Thymus (tissue), 11 donors: ENCODE measurements at regions not wholly inside any gene's neighbourhood (a gene's known extent, or its start where the extent isn't known, plus 50 kb on each side); places are given as distances from the start of the nearest gene placed in this dataset.
"Not testable (repeated sequence)": the region's sequence is repeated elsewhere in the genome, so short reads cannot be mapped to it uniquely, and the experiment has no call there.

Experiments used
- DNase-seq, 9 donors: peaks; one replicate each; pipeline ENCODE4 v3.0.0-alpha.2; 2013; ENCODE audit warnings: low spot score in 9 of 9, low read depth in 6 of 9, missing footprints in 1 of 9
- H3K27ac ChIP-seq, 2 donors: one replicate each; pipeline ENCODE4 v1.5.1; 2013; ENCODE audit warnings: control low read depth in 1 of 2, low read depth in 1 of 2, low read length in 1 of 2, mild to moderate bottlenecking in 1 of 2, moderate library complexity in 1 of 2
- H3K27me3 ChIP-seq, 2 donors: one replicate each; pipeline ENCODE4 v1.5.1; 2013; ENCODE audit warnings: low read length in 1 of 2; ENCODE audit not compliant: control insufficient read depth in 2 of 2, insufficient read depth in 1 of 2
- H3K36me3 ChIP-seq, 2 donors: one replicate each; pipeline ENCODE4 v1.5.1; 2013; ENCODE audit warnings: low read length in 1 of 2, mild to moderate bottlenecking in 1 of 2, moderate library complexity in 1 of 2; ENCODE audit not compliant: control insufficient read depth in 2 of 2, insufficient read depth in 2 of 2
- H3K4me1 ChIP-seq, 2 donors: one replicate each; pipeline ENCODE4 v1.5.1; 2013; ENCODE audit warnings: low read length in 2 of 2; ENCODE audit not compliant: control insufficient read depth in 2 of 2, insufficient read depth in 2 of 2
- H3K4me3 ChIP-seq, 2 donors: one replicate each; pipeline ENCODE4 v1.5.1; 2013; ENCODE audit warnings: low read length in 2 of 2, control low read depth in 1 of 2, mild to moderate bottlenecking in 1 of 2
- H3K9me3 ChIP-seq, 2 donors: one replicate each; pipeline ENCODE4 v1.5.1; 2013; ENCODE audit warnings: low read length in 1 of 2, mild to moderate bottlenecking in 1 of 2; ENCODE audit not compliant: control insufficient read depth in 2 of 2, insufficient read depth in 1 of 2
- WGBS: extraction: QIAGEN DNeasy Blood & Tissue Kit; methylation state at CpG from one replicate; pipeline ENCODE4 v1.1.7; 2013; 5-methylcytosine and 5-hydroxymethylcytosine counted together
- donor health status: healthy.

DNA sequence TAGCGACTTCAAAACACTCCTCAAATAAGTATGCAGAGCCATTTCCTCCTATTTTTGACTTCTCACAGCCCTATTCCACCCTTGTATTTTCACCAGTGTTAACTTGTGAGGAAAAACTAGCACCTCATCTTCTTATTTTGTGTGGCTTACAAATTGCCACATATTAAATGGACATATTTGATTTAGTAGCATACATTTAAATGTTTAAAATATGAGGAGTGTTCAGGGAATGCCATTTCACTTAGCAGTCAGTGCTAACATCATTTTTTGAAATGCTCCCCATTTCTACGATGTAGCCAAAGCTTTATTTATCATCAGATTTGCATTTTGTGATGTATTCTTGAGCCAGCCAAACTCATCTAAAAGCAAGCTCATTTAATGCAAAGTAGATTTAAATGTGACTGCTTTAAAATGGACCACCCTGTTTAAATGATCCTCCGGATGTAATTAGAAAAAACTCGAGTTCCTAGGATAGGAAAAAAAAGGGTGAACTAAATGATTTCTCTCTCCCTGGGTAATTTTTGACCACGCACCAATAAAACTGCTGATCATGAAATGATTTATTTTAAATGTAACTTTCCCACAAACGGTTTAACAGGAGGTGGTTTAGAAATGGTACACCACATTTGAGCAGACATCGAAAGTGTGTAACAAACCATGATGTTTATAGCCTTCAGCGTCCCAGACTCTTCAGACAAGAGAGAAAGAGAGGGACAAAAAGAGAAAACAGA, 172.6 kb downstream of the CD83 start:
- Histone ChIP-seq H3K36me3 (no peaks in the 10 kb centered on the region), H3K27me3 (no peaks in the 10 kb centered on the region), H3K9me3 (no peaks in the 10 kb centered on the region), H3K4me3 (no peak overlapping the region), H3K4me1 (peaks cover 6 to 8% of the 10 kb centered on the region in 2 donors), H3K27ac (no peak overlapping the region)
- DNase-seq: peak in 1 of 9 donors; percentile 53
- 11% methylated on average over 8 of the region's 8 CpGs for WGBS

DNA sequence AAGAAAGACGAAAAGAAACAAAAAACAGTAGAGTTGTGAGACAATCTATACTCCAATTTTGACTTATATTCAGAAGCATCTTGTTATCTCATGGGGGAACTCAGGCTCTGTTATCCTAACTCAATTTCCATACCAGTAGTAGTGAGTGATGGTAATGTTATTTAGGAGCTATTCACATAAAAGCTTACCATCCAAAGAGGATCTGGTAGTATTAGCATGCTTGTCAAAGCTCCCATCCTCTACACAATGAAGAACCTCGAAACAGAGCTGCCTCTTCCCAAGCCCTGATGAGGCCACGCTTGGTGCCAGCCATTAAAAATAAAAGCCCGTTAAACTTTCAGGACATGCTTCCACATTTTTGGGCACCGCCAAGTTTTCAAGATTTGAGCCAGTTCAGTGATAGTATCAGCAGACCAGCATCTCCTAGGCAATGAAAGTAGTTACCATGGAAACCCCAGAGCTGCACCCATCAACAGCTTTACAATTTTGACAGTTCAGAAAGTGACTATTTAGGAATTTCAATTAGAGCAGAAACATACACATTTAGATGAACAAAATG, 173.3 kb downstream of the CD83 start:
- peaks cover 6 to 8% of the 10 kb centered on the region in 2 donors for H3K4me1 ChIP-seq
- no peak for DNase-seq

DNA sequence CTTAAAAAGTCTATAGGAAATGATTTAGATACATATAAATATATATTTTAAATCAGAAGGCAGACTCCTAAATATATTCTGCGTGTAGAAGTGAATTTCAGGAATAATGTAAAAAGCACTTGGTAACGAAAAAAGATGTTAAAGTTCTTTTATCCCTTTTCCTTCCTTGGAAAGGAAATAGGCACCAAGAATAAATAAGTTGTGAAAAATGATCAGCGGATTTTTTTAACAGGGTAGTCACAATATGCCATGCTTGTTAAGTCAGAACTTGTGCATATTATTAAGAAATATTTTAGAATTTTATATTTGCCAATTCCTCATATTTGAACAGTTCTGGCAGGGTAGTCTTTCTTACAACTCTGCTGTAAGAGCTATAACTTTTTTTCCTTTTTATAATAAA, 173.8 kb downstream of the CD83 start:
- no peaks in the 10 kb centered on the region for H3K27me3 ChIP-seq
- no peak overlapping the region for H3K4me3 ChIP-seq
- H3K4me1 ChIP-seq: peaks cover 6 to 8% of the 10 kb centered on the region in 2 donors
- no peaks in the 10 kb centered on the region for H3K9me3 ChIP-seq
- DNase-seq: no peak
- no peak overlapping the region for H3K27ac ChIP-seq
- H3K36me3 ChIP-seq: no peaks in the 10 kb centered on the region
- WGBS: over 99% methylated on average over 3 of the region's 3 CpGs

More for the DNA sequence above, 173.3 kb downstream of the CD83 start:
- 74% methylated on average over 5 of the region's 5 CpGs for WGBS
- H3K4me3 ChIP-seq: no peak overlapping the region
- H3K36me3 ChIP-seq: no peaks in the 10 kb centered on the region
- no peak overlapping the region for H3K27ac ChIP-seq
- no peaks in the 10 kb centered on the region for H3K27me3 ChIP-seq
- H3K9me3 ChIP-seq: no peaks in the 10 kb centered on the region

DNA sequence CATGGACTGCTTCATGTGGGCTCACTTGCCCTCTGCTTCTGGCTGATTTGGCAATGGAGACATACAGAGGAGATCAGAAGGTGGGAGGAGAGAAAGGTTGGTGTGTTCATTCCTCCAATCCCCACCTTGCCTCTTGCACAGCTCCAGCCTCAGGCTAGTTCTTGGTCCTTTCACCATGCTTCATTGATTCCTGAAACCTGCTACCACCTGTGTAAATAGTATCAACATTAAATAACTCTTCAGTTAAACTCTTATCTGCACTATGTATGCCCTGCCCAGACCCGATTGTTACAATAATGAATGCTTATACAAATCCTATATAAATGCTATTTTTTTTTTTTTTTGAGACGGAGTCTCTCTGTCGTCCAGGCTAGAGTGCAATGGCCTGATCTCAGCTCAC, 174.5 kb downstream of the CD83 start:
- Histone ChIP-seq H3K27ac (no peak overlapping the region), H3K4me3 (no peak overlapping the region), H3K9me3 (no peaks in the 10 kb centered on the region), H3K4me1 (peaks cover 6 to 8% of the 10 kb centered on the region in 2 donors), H3K36me3 (no peaks in the 10 kb centered on the region), H3K27me3 (no peaks in the 10 kb centered on the region)
- no peak for DNase-seq
- WGBS: 96% methylated on average over 3 of the region's 3 CpGs

DNA sequence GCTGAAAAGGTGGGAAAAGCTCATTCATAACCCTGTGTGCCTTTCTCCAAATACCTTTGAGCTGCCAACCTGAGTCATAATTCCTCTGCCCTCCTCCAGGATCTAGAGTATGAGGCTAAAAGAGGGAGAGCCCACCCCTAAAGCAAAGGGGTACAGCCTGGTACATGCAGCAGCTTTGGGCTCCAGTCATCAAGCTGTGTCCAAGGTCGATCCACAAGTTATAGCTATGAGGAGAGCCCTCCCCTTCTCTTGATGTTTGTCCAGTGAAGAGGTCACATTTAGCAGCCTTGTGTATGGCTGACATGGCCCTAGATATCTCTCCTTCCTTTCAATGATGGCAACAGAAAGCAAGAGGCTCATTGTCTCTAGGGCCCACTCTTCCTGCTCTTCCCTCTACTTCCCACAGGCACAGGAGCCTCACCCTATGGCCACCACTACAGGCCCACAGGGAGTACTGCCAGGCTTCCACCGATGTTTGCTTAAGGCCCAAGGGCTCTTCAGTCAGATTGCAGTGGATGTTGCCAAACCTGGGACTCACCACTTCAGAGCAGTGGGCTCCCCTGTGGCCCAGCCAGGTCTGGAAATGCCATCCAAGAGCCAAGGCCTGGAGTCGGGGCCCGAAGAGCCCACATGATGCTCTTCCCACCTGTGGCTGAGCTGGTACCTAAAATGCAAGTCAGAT, 176.8 kb downstream of the CD83 start:
- Histone ChIP-seq H3K27me3 (no peaks in the 10 kb centered on the region), H3K27ac (no peak overlapping the region), H3K9me3 (no peaks in the 10 kb centered on the region), H3K4me3 (no peak overlapping the region), H3K4me1 (peaks cover 6 to 8% of the 10 kb centered on the region in 2 donors), H3K36me3 (no peaks in the 10 kb centered on the region)
- 96% methylated on average over 4 of the region's 4 CpGs for WGBS
- DNase-seq: no peak

DNA sequence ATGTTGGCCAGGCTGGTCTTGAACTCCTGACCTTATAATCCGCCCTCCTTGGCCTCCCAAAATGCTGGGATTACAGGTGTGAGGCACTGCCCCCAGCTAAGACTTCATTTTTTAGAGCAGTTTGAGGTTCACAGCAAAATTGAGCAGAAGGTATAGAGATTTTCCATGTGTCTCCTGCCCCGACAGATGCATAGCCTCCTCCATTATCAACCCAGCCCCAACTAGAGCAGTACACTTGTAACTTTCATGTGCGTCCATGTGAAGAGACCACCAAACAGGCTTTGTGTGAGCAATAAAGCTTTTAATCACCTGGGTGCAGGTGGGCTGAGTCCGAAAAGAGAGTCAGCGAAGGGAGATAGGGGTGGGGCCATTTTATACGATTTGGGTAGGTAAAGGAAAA, 179.1 kb downstream of the CD83 start:
- H3K27me3 ChIP-seq, H3K27ac ChIP-seq, DNase-seq, H3K4me3 ChIP-seq, H3K9me3 ChIP-seq, H3K36me3 ChIP-seq, H3K4me1 ChIP-seq: not testable (repeated sequence)
- WGBS: 98% methylated on average over 6 of the region's 6 CpGs

DNA sequence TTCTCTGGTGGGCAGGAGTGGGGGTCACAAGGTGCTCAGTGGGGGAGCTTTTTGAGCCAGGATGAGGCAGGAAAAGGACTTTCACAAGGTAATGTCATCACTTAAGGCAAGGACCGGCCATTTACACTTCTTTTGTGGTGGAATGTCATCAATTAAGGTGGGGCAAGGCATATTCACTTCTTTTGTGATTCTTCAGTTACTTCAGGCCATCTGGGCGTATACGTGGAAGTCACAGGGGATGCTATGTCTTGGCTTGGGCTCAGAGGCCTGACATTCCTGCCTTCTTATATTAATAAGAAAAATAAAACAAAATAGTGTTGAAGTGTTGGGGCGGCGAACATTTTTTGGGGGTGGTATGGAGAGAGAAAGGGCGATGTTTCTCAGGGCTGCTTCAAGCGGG, 179.5 kb downstream of the CD83 start:
- H3K4me1 ChIP-seq, H3K36me3 ChIP-seq, H3K27me3 ChIP-seq, DNase-seq, H3K27ac ChIP-seq, H3K4me3 ChIP-seq, H3K9me3 ChIP-seq: not testable (repeated sequence)
- WGBS: 97% methylated on average over 7 of the region's 7 CpGs

DNA sequence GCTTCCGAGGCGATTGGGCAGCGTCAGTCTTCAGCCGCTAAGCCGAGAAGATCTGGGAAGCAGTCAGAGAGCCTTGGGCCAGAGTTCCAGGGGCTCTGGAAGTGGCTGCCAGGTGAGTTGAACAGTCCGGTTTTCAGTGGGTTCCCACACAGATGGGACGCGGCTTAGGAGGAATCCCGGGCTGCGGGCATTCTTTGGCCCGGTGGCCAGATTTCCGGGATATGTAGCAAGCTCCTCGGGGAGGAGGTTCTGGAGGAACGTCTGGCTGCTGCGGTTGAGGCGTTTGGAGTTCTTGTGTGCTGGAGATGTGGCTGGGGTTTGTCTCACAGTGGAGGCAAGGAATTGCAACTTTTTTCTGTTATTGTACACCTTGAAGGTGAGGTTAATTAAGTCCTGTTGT, 182.6 kb downstream of the CD83 start:
- DNase-seq, H3K27me3 ChIP-seq, H3K36me3 ChIP-seq, H3K27ac ChIP-seq, H3K4me1 ChIP-seq, H3K9me3 ChIP-seq, H3K4me3 ChIP-seq: not testable (repeated sequence)
- 96% methylated on average over 16 of the region's 16 CpGs for WGBS

DNA sequence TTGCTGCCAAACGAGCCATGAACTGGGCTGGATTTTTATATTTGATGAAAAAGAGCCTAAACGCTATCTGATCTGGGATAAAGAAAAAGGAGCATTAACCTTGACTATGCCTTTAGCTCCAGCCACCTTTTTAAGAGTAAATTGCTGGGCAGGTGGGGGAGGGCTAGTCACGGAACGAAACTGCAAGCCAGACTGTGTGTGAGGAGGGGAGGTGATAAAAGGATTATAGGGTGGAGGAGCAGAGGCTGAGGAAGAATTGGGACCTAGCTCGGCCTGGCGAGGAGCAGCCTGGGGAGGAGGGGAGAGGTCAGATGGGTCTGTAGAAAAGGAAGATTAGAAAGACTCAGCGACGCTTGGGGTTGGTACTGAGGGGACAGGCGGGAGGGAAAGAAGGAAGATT, 183.1 kb downstream of the CD83 start:
- not testable (repeated sequence) for DNase-seq, H3K27ac ChIP-seq, H3K4me1 ChIP-seq, H3K36me3 ChIP-seq, H3K9me3 ChIP-seq, H3K27me3 ChIP-seq, H3K4me3 ChIP-seq
- WGBS: 98% methylated on average over 5 of the region's 9 CpGs
